Suppressor macrophage (primary cell): ENCODE measurements at regions not wholly inside any gene's neighbourhood (a gene's known extent, or its start where the extent isn't known, plus 50 kb on each side); places are given as distances from the start of the nearest gene placed in this dataset.
"Not testable (repeated sequence)": the region's sequence is repeated elsewhere in the genome, so short reads cannot be mapped to it uniquely, and the experiment has no call there.

Experiments
- DNase-seq, 4 experiments: peaks; one replicate each; pipeline ENCODE4 v3.0.0-alpha.2; 2020 to 2022

GRCh38 chr11:21931436-21932101 lies 261.3 kb upstream of the ANO5 start:
- no peak for DNase-seq

GRCh38 chr11:21933095-21933494 lies 259.8 kb upstream of the ANO5 start:
- DNase-seq: peak in 1 of 4 experiments; percentile 18

- no peak for DNase-seq
Measured at GRCh38 chr11:21944577-21944976, 248.3 kb upstream of the ANO5 start.

GRCh38 chr11:21948876-21949275 lies 244.0 kb upstream of the ANO5 start:
- no peak for DNase-seq

- DNase-seq: no peak
Measured at GRCh38 chr11:21949763-21950413, 243.0 kb upstream of the ANO5 start.

- no peak for DNase-seq
Measured at GRCh38 chr11:21963013-21963412, 229.9 kb upstream of the ANO5 start.

- DNase-seq: no peak
Measured at GRCh38 chr11:21965221-21965620, 227.7 kb upstream of the ANO5 start.

- no peak for DNase-seq
Measured at GRCh38 chr11:21968702-21969101, 224.2 kb upstream of the ANO5 start.

- DNase-seq: no peak
Measured at GRCh38 chr11:21969841-21970240, 223.0 kb upstream of the ANO5 start.

GRCh38 chr11:21975242-21975641 lies 217.6 kb upstream of the ANO5 start:
- no peak for DNase-seq

GRCh38 chr11:21976210-21976609 lies 216.7 kb upstream of the ANO5 start:
- DNase-seq: no peak

- no peak for DNase-seq
Measured at GRCh38 chr11:21983431-21983830, 209.5 kb upstream of the ANO5 start.

- no peak for DNase-seq
Measured at GRCh38 chr11:21986361-21986760, 206.5 kb upstream of the ANO5 start.

GRCh38 chr11:21987261-21987660 lies 205.6 kb upstream of the ANO5 start:
- DNase-seq: no peak

- DNase-seq: peak in 2 of 4 experiments; percentile 3 to 36
Measured at GRCh38 chr11:21988477-21988876, 204.4 kb upstream of the ANO5 start.

- DNase-seq: not testable (repeated sequence)
Measured at GRCh38 chr11:22001803-22002202, 191.1 kb upstream of the ANO5 start.

GRCh38 chr11:22006901-22007300 lies 186.0 kb upstream of the ANO5 start:
- DNase-seq: no peak

GRCh38 chr11:22031791-22032190 lies 161.1 kb upstream of the ANO5 start:
- DNase-seq: no peak

GRCh38 chr11:22037505-22037904 lies 155.4 kb upstream of the ANO5 start:
- no peak for DNase-seq

GRCh38 chr11:22041039-22041438 lies 151.8 kb upstream of the ANO5 start:
- no peak for DNase-seq

GRCh38 chr11:22042081-22042480 lies 150.8 kb upstream of the ANO5 start:
- DNase-seq: no peak

GRCh38 chr11:22044126-22044525 lies 148.8 kb upstream of the ANO5 start:
- DNase-seq: no peak

GRCh38 chr11:22049276-22049675 lies 143.6 kb upstream of the ANO5 start:
- no peak for DNase-seq

- no peak for DNase-seq
Measured at GRCh38 chr11:22065472-22065871, 127.4 kb upstream of the ANO5 start.

- no peak for DNase-seq
Measured at GRCh38 chr11:22069844-22070243, 123.0 kb upstream of the ANO5 start.
